Activated CD8-positive, alpha-beta memory T cell treated with anti-CD3 and anti-CD28 coated beads, Interleukin-2, amount 50 U/mL, for 48 hours (primary cell): ENCODE measurements at regions not wholly inside any gene's neighbourhood (a gene's known extent, or its start where the extent isn't known, plus 50 kb on each side); places are given as distances from the start of the nearest gene placed in this dataset.
"Not testable (repeated sequence)": the region's sequence is repeated elsewhere in the genome, so short reads cannot be mapped to it uniquely, and the experiment has no call there.

Source experiments
- DNase-seq: peaks from one replicate; pipeline ENCODE4 v3.0.0-alpha.2; 2020

DNA sequence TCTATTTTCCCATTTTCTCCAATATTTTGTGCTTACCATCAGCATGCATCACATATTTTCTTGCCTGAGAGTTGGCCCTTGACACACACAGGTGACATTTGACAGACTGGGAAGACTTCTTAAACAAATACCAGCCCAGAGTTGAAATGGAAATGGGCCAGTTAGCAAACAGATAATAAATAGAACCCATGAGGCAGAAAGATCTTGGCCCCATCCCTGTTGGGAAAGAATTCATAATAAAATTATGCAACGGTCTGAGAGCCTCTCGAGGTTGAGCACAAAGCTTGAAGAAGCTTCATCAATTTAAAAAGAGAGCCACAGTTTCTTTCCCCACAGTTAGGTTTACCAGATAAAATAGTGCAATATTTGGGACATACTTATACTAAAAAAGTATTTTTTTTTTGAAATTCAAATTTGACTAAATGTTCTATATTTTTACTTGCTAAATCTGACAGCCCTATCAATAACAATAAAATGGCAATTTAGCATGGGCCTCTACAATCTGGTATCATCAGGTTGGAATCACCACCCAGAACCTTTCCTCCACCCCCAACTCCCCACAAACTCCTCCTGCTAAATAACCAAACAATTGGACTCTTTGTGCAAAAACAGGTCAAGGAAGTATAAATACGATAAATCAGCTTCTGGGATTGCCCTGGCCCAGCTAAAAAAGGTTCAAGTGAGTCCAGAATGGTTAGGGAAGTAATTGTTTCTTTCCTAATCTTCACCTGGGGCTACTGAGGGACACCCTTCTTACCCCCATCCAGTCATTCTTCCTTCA, 129.8 kb downstream of the CD164 start:
- DNase-seq = no peak

DNA sequence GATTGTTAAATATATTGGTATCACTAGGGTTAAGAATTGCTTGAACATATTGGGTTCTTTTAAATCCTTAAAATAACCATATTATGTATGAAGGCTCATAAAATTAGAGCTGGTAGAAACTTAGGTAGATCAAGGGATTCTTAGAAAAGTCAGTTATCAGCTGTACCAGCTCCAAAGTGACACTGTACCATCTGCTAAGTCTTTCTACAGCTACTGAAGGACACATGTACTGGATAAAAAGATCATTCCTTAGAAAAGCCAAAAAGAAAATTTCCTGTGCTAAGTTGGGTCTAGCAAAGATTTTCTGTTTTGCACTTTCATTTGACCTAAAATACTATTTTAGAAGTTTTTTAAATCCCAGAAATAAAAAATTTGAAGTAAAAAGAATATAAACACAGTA, 130.4 kb downstream of the CD164 start:
- no peak for DNase-seq

DNA sequence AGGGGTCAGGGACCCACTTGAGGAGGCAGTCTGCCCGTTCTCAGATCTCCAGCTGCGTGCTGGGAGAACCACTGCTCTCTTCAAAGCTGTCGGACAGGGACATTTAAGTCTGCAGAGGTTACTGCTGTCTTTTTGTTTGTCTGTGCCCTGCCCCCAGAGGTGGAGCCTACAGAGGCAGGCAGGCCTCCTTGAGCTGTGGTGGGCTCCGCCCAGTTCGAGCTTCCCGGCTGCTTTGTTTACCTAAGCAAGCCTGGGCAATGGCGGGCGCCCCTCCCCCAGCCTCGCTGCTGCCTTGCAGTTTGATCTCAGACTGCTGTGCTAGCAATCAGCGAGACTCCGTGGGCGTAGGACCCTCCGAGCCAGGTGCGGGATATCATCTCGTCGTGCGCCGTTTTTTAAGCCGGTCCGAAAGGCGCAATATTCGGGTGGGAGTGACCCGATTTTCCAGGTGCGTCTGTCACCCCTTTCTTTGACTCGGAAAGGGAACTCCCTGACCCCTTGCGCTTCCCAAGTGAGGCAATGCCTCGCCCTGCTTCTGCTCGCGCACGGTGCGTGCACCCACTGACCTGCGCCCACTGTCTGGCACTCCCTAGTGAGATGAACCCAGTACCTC, 131.6 kb downstream of the CD164 start:
- DNase-seq = not testable (repeated sequence)

DNA sequence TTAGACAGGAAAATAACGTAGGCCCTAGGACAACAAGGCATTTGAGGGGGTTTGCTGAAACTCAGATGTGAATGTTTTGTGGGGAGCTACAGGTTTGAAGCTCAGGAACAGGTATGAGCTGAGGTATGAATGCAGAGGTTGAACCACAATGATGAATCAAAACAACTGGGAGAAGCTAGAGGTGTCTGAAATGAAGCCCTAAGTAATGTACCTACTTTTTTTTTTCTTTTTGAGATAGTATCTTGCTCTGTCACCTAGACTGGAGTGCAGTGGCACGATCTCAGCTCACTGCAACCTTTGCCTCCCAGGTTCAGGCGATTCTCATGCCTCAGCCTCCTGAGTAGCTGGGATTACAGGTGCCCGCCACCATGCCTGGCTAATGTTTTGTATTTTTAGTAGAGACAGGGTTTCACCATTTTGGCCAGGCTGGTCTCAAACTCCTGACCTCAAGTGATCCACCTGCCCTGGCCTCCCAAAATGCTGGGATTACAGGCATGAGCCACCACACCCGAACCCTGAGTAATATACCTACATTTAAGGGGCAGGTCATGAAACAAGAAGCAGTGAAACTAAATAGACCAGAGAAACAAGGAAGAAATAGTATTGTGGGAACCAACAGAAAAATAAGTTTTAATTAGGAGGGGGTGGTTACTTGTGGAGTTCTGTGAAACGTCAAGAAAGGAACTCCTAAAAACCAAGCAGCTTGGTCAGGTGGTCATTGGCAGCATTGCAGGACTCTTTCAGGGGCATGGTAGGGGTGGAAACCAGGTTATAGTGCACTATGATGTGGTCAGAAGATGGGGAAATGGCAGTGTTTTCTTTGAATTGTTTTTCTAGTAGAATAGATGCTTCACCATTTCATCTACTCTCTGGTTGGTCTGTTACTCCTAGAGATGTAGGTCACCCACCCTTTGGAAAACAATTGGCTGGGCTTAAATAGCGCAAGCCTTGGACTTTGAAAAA, 138.1 kb downstream of the CD164 start:
- no peak for DNase-seq

DNA sequence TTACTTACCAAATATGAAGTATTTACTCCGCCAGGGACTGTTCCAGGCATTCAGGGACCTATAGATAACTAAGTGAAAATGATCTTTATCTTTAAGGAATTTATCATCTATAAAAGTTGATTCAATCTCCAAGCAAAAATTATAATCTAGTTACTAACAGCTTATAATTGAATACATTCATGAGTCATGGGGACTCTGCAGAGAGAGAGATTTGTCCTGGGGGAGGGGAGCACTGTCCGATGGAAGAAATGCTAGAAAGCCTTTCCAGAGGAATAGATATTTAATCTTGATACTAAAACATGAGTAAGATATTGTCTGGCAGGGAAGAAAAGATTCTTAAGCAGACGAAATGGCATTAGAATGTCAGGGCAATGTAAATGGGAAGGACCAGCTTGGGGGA, 139.3 kb downstream of the CD164 start:
- no peak for DNase-seq

DNA sequence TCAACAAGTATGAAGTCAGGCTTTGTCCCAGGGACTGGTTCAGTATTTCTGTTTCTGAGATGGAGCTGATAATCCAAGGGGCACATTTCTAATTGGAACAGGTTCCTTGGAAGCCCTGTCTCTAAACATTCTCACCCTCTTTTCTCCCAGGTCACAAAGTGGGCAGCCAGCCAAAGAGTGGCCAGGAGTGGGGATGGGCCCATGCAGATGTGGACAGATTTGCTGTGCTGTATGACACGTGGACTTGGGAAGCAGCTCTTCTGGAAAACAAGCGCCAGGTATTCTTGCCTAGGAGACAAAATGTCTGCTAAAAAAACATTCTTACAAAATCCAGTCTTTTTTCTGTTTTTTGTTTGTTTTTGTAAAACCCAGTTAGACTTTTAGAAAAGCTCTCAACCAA, 140.2 kb downstream of the CD164 start:
- no peak for DNase-seq

DNA sequence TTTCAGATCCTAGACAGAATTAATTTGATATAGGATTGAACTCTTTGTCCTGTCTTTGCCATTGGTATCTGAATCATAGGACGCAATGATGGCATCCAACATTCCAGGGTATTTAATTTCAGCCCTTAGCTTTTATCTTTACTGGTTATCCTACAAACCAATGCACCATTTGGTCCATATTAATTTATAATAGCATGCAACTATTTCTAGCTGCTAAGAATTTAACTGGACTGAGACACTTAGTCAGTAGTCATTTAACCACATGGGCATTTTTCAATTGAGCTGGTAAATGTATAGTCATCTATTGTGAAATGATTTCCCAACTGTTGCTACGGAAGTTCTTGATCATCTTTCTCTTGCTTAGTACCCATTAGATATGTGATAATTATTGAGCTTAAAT, 141.1 kb downstream of the CD164 start:
- no peak for DNase-seq

DNA sequence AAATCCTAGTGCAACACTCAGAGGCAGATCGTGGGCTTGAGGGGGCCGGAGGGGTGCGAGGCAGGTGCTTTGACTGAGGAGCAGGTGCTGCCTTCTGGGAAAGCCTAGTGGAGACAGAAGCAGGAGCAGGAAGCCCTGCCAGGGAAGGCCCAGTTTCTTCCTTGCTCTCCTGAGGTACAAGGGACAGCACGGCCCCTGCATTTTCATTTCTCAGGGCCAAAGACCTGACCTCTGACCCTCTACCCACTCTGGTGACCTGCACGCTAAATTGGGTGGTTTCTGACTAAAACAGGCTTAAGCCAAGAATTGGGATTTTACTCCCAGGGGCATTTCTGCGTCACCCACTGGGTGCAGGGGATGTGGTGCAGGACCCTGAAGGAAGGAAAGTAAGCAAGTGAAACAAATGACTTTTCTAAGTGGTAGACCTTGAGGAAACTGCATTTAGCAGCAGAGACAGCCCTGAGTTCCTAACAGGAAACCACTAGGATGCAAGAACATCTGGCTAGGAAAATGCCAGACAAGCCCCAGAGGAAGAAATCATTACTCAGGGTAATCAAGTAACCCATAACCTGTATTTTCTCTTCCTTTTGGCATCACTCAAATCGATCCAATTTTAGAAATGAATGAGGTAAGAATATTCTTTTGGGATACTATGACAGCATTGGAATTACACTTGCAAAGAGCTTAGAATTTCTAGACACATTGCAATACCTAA, 141.7 kb downstream of the CD164 start:
- no peak for DNase-seq

DNA sequence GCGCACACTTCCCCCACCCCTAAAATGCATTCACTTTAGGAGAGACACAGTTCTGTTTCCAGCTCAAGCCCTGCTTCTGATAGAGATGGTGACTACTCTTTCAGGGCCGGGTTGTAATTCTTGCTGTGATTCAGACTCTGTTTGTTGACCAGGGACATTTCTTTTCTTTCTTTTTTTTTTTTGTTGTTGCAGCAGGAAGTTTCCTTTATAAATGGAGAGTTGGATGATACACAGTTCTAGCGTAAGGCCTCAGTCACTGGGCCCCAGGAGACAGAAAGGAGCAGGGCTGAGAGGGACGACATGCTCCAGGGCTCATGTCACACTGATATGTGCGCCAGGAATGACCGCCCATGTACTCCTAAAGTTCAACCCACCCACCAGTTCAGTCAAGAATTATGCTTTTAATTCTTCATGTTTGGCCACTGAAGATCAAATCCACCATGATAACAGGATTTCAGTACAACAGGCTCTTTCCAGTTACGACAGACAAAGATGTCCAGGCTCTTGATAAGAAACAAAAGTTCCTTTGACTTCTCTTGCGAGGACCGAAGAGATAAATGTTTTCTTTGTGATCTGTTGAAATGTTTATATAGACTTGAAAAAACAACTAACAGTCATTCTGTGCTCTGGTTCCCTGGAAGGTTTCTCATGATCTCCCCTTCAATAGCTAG, 142.5 kb downstream of the CD164 start:
- DNase-seq = no peak

DNA sequence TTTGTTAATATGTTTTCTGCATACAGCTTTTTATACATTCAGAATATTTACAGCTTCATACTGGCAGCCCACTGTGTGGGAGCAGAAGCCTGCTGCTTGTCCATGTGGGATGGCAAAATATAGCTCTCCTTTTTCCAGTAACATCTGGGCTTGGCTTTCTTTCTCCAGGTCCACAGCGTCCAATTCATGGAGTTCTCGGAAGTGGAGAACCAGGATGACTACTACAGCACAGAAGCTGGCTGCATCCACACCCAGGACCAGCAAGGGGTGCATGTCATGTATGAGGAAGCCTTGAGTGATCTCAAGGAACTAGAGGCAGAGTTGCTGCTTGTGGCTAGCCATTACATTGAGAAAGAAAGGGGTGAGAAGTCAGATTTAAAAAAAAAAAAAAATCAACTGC, 143.1 kb downstream of the CD164 start:
- DNase-seq = no peak

DNA sequence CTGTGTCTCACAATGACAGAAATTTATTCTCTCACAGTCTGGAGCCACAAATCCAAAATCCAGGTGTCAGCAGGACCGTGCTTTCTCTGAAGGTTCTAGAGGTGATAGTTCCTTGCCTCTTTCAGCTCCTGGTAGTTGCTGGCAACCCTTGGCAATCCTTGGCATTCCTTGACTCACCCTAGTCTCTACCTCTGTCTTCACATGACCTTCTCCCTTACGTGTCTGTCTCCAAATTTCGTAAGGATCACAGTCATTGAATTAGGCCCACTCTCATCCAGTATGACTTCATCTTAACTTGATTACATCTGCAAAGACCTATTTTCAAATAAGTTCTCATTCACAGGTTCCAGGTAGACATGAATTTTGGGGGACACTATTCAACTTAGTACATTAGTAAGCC, 143.1 kb downstream of the CEP57L1 start:
- no peak for DNase-seq

DNA sequence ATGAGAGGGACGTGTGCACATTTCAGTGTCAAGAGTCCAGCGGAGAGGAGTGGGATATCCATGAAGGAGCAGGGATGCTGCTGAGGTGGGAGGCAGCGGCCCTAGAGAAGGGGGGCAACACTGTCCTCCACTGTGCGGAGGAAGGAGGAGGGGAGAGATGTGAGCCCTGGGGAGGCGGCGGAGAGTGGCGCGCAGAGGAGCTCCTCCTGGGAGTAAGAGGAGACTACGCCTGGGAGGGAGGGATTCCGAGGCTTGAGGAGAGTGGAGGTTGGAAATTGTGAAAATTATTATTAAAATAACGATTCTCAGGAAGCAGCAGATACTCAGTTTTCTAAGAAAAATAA, 142.7 kb downstream of the CEP57L1 start:
- DNase-seq = no peak

DNA sequence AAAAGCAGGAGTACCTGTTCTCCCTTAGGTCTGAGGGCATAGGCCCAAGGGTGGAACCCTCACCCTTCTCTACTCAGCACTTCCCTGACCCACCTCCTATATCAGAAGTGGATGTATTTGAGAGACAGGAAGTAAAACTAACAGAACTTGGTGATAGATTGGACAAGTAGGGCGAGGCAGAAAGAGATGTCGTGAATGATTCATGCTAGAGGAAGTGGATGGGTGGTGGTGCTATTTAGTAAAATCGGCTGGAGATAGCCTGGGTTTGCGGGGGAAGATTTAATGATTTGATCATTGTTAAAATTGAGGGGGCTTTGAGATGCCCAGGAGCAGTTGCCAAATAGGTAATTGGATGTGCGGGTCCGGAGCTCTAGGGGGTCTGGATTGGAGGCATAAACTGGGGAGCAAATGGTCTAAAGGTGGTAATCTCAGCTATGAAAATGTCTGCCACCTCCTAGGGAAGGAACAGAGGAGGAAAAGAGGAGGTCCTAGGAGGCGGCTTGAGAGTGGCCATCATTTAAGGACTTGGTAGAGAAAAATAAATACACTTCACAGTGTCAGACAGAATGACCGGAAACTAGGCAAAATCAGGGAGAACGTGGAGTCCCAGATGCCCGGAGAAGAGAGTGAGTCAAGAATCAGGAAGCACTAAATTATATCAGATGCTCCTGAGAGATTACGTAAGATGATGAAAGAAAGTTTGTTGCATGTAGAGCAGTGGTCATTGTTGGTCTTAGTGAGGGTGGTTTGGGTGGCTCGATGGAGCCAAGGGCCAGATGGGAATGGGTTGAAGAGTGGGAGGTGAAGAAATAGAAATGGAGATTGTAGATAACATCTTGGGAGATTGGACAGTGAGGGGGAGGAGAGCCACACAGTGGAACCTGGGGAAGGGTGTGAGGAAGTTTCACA, 142.0 kb downstream of the CEP57L1 start:
- DNase-seq = no peak

DNA sequence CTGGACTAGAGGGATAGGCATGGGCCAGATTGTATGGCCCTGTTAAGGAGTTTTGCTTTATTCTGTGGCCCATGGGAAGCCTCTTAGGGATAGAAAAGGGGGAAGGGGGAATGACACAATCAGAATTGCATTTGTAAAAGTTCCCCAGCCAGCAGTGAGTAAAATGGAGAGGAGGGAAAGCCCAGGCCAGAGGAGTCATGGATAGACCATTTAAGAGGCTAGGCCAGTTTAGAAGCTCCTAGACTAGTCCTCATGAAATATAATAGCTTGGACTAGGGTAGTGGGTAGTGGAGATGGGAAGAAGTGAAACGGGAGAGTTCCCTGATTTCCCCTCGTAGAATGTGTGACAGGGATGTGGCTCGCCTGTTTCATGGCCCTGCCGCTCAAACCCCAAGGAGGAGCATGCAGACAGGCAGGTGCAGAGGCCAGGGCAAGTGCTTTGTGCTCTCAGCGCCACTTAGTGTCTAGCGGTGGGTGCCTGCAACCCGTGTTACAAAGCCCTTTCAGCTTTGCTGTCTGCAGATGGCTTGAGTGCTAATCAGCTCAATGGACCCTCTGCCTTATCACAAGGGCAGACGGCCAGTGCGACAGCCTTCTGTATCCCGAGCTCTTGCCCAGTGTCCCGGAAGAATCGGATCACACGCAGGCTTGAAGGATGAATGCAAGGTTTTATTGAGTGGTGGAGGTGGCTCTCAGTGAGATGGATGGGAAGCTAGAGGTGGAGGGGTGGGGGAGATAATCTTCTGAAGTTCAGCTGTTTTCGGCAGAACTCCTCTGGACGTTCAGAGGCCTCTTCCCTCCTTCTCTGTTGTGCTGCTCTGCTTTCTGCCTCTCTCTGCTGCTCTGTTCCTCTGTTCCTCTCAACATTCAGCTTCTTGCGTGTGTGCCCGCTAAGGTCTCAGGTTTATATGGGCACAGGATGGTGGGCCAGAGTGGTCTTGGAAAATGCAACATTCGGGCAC, 141.1 kb downstream of the CEP57L1 start:
- DNase-seq = peak; percentile 60

DNA sequence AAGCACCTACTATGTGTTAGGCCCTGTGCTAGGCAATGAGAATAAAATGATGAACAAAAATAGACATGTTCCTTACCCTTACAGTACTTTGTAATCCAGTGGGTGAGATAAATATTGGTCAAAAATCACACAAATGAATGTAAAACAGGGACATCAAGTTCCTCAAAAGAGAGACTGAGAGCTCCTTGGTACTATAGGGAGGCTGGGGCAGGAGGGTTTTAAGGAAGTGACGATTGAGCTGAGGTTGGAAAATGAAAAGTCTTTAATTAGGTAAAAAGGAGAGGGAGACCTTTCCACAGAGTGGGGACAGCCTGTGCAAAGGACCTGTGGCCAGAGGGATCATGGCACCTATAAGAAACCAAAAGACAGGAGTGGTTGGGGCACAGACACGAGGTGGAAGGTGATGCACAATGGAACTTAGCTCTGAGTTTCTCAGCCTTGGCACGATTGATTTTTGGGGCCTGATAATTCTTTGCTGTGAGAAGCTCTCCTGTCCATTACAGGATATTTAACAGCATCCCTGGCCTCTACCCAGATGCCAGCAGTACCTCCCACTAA, 140.3 kb downstream of the CEP57L1 start:
- no peak for DNase-seq

DNA sequence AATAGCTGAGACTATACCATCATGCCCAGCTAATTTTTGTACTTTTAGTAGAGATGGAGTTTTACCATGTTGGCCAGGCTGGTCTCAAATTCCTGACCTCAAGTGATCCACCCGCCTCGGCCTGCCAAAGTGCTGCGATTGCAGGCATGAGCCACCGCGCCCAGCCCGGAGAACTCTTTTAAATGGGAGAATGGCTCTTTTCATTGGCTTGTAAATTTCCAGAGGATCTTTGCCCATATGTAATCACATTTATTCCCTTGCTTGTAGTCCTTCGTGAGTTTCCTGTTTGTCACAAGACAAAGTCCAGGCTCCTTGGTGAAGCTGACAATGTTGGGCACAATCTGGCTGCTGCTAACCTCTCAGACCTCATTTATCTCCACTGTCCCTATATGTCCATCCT, 135.1 kb downstream of the CEP57L1 start:
- DNase-seq = no peak

DNA sequence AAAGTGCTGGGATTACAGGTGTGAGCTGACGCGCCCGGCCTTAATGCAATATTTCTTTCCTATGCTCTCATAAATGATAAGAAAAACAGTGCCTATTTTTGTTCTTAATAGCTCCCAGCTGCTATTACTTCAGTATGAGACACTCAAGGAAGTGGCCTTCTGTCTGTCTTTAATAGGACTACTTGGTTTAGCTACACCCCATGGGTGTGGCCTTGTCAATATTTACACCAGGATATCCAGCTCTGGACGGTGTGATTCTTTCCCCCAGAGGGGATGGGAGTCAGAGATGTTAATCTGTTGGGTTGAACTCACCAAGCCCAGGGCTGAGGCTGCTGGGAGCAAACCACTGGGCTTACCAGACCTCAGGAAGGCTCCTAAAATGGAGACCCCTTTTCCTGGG, 134.2 kb downstream of the CEP57L1 start:
- no peak for DNase-seq

DNA sequence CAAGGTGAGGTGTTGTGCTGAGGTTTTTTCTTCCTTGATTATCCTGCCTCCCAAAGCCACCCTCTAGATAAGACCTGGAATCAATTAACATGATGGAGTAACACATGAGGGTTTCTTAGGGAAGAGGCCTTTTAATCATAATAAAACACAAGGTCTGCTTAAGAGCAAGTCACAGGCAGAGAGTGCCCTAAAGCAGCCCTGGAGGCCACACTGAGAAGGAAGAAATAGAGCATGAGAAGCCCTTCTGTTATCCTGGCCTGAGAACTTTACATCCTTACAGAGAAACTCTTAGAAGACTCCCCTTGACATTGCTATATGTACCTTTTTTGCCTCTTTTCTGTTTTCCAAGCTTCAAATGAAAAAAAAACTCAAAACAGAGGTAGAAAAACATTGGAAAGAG, 132.3 kb downstream of the CEP57L1 start:
- no peak for DNase-seq

DNA sequence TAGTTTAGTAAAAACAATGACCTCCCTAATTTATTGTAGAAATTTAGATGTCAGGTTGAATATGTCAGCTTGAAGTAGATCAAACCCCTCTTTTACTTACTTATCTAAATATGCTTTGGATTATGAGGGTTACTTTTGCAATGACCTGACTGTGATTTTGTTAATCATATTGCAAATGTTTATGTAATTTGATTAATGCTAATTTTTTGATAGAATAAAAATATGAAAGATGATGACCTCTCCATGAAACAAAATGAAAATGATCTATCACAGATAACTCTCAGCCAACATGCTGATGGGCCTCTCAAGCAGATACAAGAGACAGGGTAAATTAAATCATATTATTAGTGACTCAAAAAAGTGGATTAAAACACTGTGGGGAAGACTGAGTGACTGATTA, 131.0 kb downstream of the CEP57L1 start:
- DNase-seq = no peak

DNA sequence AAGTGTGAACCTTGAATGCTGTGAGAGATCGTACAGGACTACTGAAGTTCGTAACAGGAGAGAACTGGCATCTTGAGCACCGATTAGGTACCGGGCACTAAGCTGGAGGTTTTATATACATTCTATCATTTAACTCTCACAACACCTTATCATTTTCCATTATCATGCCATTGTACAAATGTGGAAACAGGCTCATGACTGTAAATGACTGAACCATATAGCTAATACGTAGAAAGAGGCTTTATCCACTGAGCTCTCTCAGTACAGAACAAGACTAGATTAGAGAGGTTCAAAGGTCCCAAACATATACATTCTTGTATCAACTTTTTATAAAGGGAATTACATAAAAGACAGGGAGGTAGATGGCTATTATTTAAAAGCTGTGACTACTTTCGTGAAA, 130.6 kb downstream of the CEP57L1 start:
- DNase-seq = no peak
